ENCODE measurements at regions not wholly inside any gene's neighbourhood (a gene's known extent, or its start where the extent isn't known, plus 50 kb on each side); places are given as distances from the start of the nearest gene placed in this dataset.

DNA sequence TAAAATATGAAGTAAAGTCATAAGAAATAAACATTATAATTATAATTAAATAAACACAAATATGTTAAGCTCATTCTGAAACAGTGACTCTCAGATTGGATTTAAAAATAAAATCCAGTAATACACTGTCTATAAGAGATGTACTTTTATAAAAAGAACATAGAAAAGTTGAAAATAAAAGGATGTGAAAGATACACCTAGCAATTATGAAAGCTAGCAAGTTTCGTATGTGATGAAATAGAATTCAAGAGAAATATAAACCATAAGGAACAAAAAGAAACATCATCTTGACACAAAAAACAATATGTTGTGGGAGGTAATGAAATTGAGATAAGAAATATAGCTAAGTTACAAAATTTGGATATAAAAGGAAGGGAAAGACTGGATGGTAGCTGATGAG is 128.6 kb upstream of the CNR1 start:
- intact Hi-C loops (cut with DNase I; ENCODE audit: low total_unique reads): no loop called here
- WGBS, 2 donors: 76 to 86% methylated on average over 1 of the region's 1 CpG
- DNase-seq (ENCODE audit: low spot score in 2 of 2): no peak
- no peak overlapping the region for H3K4me3 ChIP-seq (ENCODE audit: low read depth, poor library complexity, severe bottlenecking)
- TF ChIP-seq, protein P1, sequence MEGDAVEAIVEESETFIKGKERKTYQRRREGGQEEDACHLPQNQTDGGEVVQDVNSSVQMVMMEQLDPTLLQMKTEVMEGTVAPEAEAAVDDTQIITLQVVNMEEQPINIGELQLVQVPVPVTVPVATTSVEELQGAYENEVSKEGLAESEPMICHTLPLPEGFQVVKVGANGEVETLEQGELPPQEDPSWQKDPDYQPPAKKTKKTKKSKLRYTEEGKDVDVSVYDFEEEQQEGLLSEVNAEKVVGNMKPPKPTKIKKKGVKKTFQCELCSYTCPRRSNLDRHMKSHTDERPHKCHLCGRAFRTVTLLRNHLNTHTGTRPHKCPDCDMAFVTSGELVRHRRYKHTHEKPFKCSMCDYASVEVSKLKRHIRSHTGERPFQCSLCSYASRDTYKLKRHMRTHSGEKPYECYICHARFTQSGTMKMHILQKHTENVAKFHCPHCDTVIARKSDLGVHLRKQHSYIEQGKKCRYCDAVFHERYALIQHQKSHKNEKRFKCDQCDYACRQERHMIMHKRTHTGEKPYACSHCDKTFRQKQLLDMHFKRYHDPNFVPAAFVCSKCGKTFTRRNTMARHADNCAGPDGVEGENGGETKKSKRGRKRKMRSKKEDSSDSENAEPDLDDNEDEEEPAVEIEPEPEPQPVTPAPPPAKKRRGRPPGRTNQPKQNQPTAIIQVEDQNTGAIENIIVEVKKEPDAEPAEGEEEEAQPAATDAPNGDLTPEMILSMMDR (IDR thresholded peaks at IDR 0.05): no peak
- TF ChIP-seq POLR2A (IDR thresholded peaks at IDR 0.05): no peak

DNA sequence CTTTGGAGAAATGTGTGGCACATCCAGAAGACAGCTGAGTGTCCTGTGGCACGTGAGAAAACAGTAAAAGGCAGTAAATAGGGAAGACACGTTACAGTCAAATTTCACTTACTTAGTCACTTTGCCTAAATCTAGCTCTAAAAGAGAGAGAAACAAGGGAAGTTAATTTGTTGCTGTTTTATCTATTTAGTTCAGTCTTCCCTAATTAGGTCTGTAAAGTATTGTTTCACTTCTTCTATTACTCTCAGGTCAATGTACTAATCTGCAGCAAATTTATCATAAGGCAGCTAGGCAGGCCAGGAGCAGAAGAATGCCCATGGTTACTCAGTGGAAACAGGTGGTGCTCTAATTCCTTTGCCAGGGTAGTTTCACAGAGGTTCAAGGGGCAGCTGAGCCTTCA is 124.3 kb upstream of the CNR1 start:
- TF ChIP-seq, protein P1 (IDR thresholded peaks at IDR 0.05): no peak
- TF ChIP-seq POLR2A (IDR thresholded peaks at IDR 0.05): no peak
- no peak for DNase-seq (ENCODE audit: low spot score in 2 of 2)
- WGBS, 2 donors: 72 to 76% methylated on average over 2 of the region's 2 CpGs
- intact Hi-C loops (cut with DNase I; ENCODE audit: low total_unique reads): no loop called here
- H3K4me3 ChIP-seq (ENCODE audit: low read depth, poor library complexity, severe bottlenecking): no peak overlapping the region

DNA sequence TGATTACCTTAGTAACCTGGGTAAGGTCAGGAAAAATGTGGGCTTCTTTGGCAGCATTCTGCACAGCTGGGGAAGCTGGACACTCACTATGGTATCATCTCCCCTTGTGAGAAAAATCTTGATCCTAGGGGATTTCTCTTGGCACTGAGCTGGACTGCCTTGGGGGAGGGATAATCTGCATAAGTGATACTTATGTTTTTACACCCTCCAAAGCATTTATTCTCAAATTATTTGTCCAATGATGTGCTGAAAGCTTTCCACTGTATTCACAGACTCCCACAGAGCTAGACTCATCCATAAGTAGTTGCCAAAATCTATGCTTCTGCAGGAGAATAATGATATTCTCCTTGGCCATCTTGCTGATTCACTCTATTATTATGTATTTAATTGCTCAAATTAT is 121.5 kb upstream of the CNR1 start:
- H3K4me3 ChIP-seq (ENCODE audit: low read depth, poor library complexity, severe bottlenecking): no peak overlapping the region
- TF ChIP-seq, protein P1 (IDR thresholded peaks at IDR 0.05): no peak
- no peak for TF ChIP-seq POLR2A (IDR thresholded peaks at IDR 0.05)
- intact Hi-C loops (cut with DNase I; ENCODE audit: low total_unique reads): no loop called here
- no peak for DNase-seq (ENCODE audit: low spot score in 2 of 2)

DNA sequence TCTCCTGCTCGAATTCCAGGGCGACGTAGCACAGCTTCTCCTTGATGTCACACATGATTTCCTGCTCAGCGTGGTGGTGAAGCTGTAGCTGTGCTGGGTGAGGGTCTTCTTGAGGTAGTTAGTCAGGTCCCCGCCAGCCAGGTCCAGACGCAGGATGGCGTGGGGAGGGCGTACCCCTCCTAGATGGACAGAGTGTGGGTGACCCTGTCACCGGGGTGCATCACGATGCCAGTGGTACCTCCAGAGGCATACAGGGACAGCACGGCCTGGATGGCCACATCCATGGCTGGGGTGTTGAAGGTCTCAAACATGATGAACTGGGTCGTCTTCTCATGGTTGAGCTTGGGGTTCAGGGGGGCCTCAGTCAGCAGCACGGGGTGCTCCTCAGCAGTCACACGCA is 110.2 kb upstream of the CNR1 start:
- no peak for DNase-seq (ENCODE audit: low spot score in 2 of 2)
- TF ChIP-seq POLR2A (IDR thresholded peaks at IDR 0.05): no peak
- TF ChIP-seq, protein P1 (IDR thresholded peaks at IDR 0.05): no peak
- H3K4me3 ChIP-seq (ENCODE audit: low read depth, poor library complexity, severe bottlenecking): no peak overlapping the region
- intact Hi-C loops (cut with DNase I; ENCODE audit: low total_unique reads): no loop called here
- 90 to 93% methylated on average over 14 of the region's 14 CpGs for WGBS, 2 donors

DNA sequence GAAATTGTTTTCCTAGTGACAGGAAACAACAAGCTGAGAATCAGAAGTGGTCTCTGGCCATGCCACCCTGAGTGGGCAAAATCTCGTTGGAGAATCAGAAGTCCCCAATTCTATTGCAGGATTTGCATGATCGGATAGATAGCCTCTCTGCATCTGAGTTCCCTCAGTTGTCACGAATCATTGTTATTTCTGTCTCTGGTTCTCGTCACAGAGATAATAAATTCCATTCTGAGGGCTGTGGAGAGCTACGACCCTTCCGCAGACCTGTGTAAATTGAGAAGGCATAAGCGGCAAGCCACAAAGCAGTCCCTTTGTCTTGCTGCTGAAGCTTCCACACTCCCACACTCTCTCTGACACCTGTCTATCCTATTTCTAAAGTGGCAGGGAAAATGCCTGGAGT is 102.4 kb upstream of the CNR1 start:
- no peak overlapping the region for H3K4me3 ChIP-seq (ENCODE audit: low read depth, poor library complexity, severe bottlenecking)
- TF ChIP-seq, protein P1 (IDR thresholded peaks at IDR 0.05): no peak
- no peak for TF ChIP-seq POLR2A (IDR thresholded peaks at IDR 0.05)
- DNase-seq (ENCODE audit: low spot score in 2 of 2): no peak
- 42 to 62% methylated on average over 7 of the region's 7 CpGs for WGBS, 2 donors
- intact Hi-C loops (cut with DNase I; ENCODE audit: low total_unique reads): no loop called here

DNA sequence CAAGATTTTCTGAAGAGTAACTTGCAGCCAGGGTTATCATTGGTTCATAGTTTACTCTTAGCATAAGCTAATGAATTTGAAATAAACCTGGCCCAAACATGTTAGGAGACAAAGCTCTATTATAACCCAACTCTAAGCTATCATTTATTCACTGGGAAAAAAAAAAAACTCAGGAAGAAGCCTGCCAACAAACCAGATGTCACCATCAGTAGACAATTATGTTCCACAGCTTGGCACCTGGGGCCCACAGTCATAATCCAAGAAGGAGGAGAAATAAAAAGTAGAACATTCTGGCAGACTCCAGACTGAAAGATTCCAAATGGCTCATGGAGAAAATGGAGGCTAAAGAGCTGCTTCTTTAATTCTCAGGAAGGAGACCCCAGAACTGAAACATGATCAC is 100.0 kb upstream of the CNR1 start:
- TF ChIP-seq, protein P1 (IDR thresholded peaks at IDR 0.05): no peak
- TF ChIP-seq POLR2A (IDR thresholded peaks at IDR 0.05): no peak
- intact Hi-C loops (cut with DNase I; ENCODE audit: low total_unique reads): no loop called here
- no peak for DNase-seq (ENCODE audit: low spot score in 2 of 2)
- no peak overlapping the region for H3K4me3 ChIP-seq (ENCODE audit: low read depth, poor library complexity, severe bottlenecking)
